Spleen (tissue), 7 donors: ENCODE measurements at regions not wholly inside any gene's neighbourhood (a gene's known extent, or its start where the extent isn't known, plus 50 kb on each side); places are given as distances from the start of the nearest gene placed in this dataset.

Experiments
- CTCF ChIP-seq, 11 experiments: fragments of 200-600 bp in 7 of 11; fragments of 450-650 bp in 4 of 11; sonication (generic) in 4 of 11; IDR thresholded peaks in 8 of 11; conservative IDR thresholded peaks in 3 of 11; 1 replicate in 7 of 11; 2 replicates in 4 of 11; pipeline versions ENCODE4 v1.4.0 to v1.8.0; 2016 to 2021; ENCODE audit warnings: antibody characterized with exemption in 11 of 11, inconsistent platforms in 4 of 11, mild to moderate bottlenecking in 1 of 11
- POLR2A ChIP-seq, 3 donors: fragments of 450-650 bp; IDR thresholded peaks; one replicate each; pipeline ENCODE4 v1.5.1; 2017; ENCODE audit warnings: antibody characterized with exemption in 3 of 3, mild to moderate bottlenecking in 1 of 3
- POLR2AphosphoS5 ChIP-seq, 3 donors: sonication (generic); formaldehyde crosslinking; IDR thresholded peaks; one replicate each; pipeline ENCODE4 v1.5.1; 2017; ENCODE audit warnings: antibody characterized with exemption in 3 of 3
- donor health status: DM: no; HTN: no; CAD: no; lungs with moderate emphysema.
- donor health status: DM: no; HTN: no; CAD: no.
- donor health status: DM: no; HTN: no; CAD: no.

DNA sequence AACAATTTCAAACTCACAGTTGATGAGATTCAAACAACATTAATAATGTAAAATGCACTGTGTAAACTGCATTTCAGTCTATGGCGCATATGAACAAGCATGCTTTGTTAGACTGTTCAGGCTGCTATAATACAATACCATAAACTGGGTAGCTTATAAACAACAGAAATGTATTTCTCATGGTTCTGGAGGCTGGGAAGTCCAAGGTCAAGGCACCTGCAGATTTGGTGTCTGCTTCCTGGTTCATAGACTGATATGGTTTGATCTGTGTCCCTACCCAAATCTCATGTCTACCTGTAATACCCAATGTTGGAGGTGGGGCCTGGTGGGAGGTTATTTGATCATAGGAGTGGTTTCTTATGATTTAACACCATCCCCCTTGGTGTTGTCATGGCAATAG is 148.1 kb upstream of the SERPINE2 start:
- TF ChIP-seq CTCF (IDR thresholded peaks at IDR 0.05 in 8 of 11, conservative IDR thresholded peaks at IDR 0.05 in 3 of 11) (no peak), POLR2A (IDR thresholded peaks at IDR 0.05) (no peak), POLR2AphosphoS5 (IDR thresholded peaks at IDR 0.05) (no peak)
